ENCODE measurements at regions not wholly inside any gene's neighbourhood (a gene's known extent, or its start where the extent isn't known, plus 50 kb on each side); places are given as distances from the start of the nearest gene placed in this dataset.

GRCh38 chr1:228979325-228979699 lies 244.0 kb downstream of the RHOU start:
- FAIRE-seq: no peak

GRCh38 chr1:228979774-228980173 lies 244.5 kb downstream of the RHOU start:
- no peak for FAIRE-seq

- no peak for FAIRE-seq
Measured at GRCh38 chr1:228980232-228980937, 245.1 kb downstream of the RHOU start.

- FAIRE-seq: no peak
Measured at GRCh38 chr1:228982637-228983036, 247.4 kb downstream of the RHOU start.

GRCh38 chr1:228983231-228983660 lies 248.0 kb downstream of the RHOU start:
- FAIRE-seq: no peak

- no peak for FAIRE-seq
Measured at GRCh38 chr1:228983661-228984060, 248.4 kb downstream of the RHOU start.

GRCh38 chr1:228984107-228984506 lies 248.8 kb downstream of the RHOU start:
- FAIRE-seq: no peak

GRCh38 chr1:228984646-228985631 lies 249.7 kb downstream of the RHOU start:
- FAIRE-seq: no peak

GRCh38 chr1:228985661-228986060 lies 250.4 kb downstream of the RHOU start:
- no peak for FAIRE-seq

GRCh38 chr1:228986093-228986904 lies 251.0 kb downstream of the RHOU start:
- no peak for FAIRE-seq

- FAIRE-seq: no peak
Measured at GRCh38 chr1:228987286-228987685, 252.0 kb downstream of the RHOU start.

GRCh38 chr1:228987736-228988506 lies 252.6 kb downstream of the RHOU start:
- no peak for FAIRE-seq

GRCh38 chr1:228988664-228989063 lies 253.4 kb downstream of the RHOU start:
- no peak for FAIRE-seq

- no peak for FAIRE-seq
Measured at GRCh38 chr1:228989176-228989575, 253.9 kb downstream of the RHOU start.

GRCh38 chr1:228989676-228989991 lies 254.4 kb downstream of the RHOU start:
- no peak for FAIRE-seq

- FAIRE-seq: no peak
Measured at GRCh38 chr1:228989992-228990827, 254.9 kb downstream of the RHOU start.

GRCh38 chr1:228990906-228991569 lies 255.8 kb downstream of the RHOU start:
- no peak for FAIRE-seq

GRCh38 chr1:228992044-228992443 lies 256.8 kb downstream of the RHOU start:
- no peak for FAIRE-seq

- no peak for FAIRE-seq
Measured at GRCh38 chr1:228992907-228993535, 257.7 kb downstream of the RHOU start.
